Colonic mucosa (tissue), 4 donors: ENCODE measurements at regions not wholly inside any gene's neighbourhood (a gene's known extent, or its start where the extent isn't known, plus 50 kb on each side); places are given as distances from the start of the nearest gene placed in this dataset.

ENCODE experiments used
- DNase-seq: peaks from one replicate; pipeline ENCODE4 v3.0.0-alpha.2; 2020
- H3K27ac ChIP-seq: fragments of 200-600 bp; one replicate; pipeline ENCODE4 v1.8.0; 2021
- H3K27me3 ChIP-seq: fragments of 200-600 bp; one replicate; pipeline ENCODE4 v1.8.0; 2021
- H3K36me3 ChIP-seq: fragments of 200-600 bp; one replicate; pipeline ENCODE4 v1.8.0; 2021
- H3K4me1 ChIP-seq: fragments of 200-600 bp; one replicate; pipeline ENCODE4 v1.8.0; 2021; ENCODE audit warnings: mild to moderate bottlenecking
- H3K4me3 ChIP-seq: fragments of 200-600 bp; one replicate; pipeline ENCODE4 v1.8.0; 2021
- H3K9ac ChIP-seq, 2 donors: one replicate each; pipeline ENCODE4 v1.7.0; 2013; ENCODE audit warnings: control low read depth in 2 of 2, low read depth in 2 of 2, low read length in 2 of 2
- H3K9me3 ChIP-seq: fragments of 200-600 bp; one replicate; pipeline ENCODE4 v1.8.0; 2021
- intact Hi-C: fragments of 100-400 bp; cut with DNase I; formaldehyde crosslinking; loops from one replicate; pipeline ENCODE4 v1.14.1; 2022
- TF ChIP-seq, protein P1 (sequence below): fragments of 200-600 bp; IDR thresholded peaks from one replicate; pipeline ENCODE4 v1.8.0; 2022; ENCODE audit warnings: antibody characterized with exemption, mild to moderate bottlenecking
- donor health status: healthy.
- donor health status: DM: no; HTN: no; CAD: no.
- donor health status: DM: no; HTN: no; CAD: no.

DNA sequence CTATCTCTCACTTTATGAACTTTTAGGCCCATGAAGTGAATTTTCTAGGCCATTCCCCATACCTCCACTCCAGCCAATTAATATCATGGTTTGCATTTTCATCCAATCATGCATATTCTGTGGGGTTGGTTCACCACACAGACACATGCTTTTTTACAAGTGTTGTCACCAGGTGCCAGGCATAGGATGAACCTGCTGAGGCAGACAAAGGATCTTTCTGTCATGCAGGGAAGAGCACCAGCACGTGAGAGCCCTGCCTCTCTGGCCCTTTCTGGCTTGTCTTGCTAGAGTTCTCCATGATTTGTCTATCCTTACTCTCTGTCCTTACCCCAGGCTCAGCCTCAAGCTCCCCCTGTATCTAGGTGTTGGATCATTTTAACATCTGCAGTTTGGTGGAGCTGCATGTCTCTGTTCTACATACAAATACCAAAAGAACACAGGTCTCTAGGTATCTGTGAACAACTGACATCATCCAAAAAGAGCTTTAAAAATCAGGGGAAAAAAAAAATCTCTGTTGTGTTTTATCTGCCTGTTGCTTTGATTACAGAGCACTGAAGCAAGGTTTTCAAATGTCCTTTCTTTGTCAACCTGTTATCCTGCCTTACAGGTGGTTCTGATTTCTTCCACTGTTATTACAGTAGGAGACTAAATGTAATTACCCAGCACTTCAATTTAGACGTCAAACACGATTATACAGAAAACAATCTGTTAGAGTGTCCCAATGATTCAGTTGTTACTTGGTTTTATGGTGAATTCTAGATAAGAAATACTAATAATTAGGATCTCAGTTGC, 58.4 kb upstream of the GRAMD1B start:
- intact Hi-C loops, result no loop called here
- no peak overlapping the region for H3K27ac ChIP-seq
- H3K9ac ChIP-seq, result no peak overlapping the region
- no peaks in the 10 kb centered on the region for H3K36me3 ChIP-seq
- no peak for DNase-seq
- no peak overlapping the region for H3K4me3 ChIP-seq
- no peaks in the 10 kb centered on the region for H3K4me1 ChIP-seq
- no peaks in the 10 kb centered on the region for H3K9me3 ChIP-seq
- H3K27me3 ChIP-seq, result no peaks in the 10 kb centered on the region
- TF ChIP-seq, protein P1, sequence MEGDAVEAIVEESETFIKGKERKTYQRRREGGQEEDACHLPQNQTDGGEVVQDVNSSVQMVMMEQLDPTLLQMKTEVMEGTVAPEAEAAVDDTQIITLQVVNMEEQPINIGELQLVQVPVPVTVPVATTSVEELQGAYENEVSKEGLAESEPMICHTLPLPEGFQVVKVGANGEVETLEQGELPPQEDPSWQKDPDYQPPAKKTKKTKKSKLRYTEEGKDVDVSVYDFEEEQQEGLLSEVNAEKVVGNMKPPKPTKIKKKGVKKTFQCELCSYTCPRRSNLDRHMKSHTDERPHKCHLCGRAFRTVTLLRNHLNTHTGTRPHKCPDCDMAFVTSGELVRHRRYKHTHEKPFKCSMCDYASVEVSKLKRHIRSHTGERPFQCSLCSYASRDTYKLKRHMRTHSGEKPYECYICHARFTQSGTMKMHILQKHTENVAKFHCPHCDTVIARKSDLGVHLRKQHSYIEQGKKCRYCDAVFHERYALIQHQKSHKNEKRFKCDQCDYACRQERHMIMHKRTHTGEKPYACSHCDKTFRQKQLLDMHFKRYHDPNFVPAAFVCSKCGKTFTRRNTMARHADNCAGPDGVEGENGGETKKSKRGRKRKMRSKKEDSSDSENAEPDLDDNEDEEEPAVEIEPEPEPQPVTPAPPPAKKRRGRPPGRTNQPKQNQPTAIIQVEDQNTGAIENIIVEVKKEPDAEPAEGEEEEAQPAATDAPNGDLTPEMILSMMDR, result no peak

- Histone ChIP-seq H3K36me3 (no peaks in the 10 kb centered on the region), H3K4me1 (no peaks in the 10 kb centered on the region), H3K27me3 (no peaks in the 10 kb centered on the region), H3K9me3 (no peaks in the 10 kb centered on the region), H3K9ac (no peak overlapping the region), H3K4me3 (no peak overlapping the region), H3K27ac (no peak overlapping the region)
- intact Hi-C loops, result no loop called here
- TF ChIP-seq, protein P1, result no peak
- DNase-seq, result no peak
Observed at GRCh38 chr11:123366924-123367323, 63.1 kb upstream of the GRAMD1B start.

GRCh38 chr11:123365955-123366354, 64.1 kb upstream of the GRAMD1B start:
- intact Hi-C loops, result no loop called here
- Histone ChIP-seq H3K27me3 (no peaks in the 10 kb centered on the region), H3K36me3 (no peaks in the 10 kb centered on the region), H3K9me3 (no peaks in the 10 kb centered on the region), H3K27ac (no peak overlapping the region), H3K4me1 (no peaks in the 10 kb centered on the region), H3K4me3 (no peak overlapping the region), H3K9ac (no peak overlapping the region)
- TF ChIP-seq, protein P1, result no peak
- no peak for DNase-seq

- H3K27ac ChIP-seq, result no peak overlapping the region
- no peak for DNase-seq
- H3K9ac ChIP-seq, result no peak overlapping the region
- no peaks in the 10 kb centered on the region for H3K27me3 ChIP-seq
- TF ChIP-seq, protein P1, result no peak
- no peaks in the 10 kb centered on the region for H3K9me3 ChIP-seq
- H3K36me3 ChIP-seq, result no peaks in the 10 kb centered on the region
- H3K4me3 ChIP-seq, result no peak overlapping the region
- no peaks in the 10 kb centered on the region for H3K4me1 ChIP-seq
- intact Hi-C loops, result no loop called here
Observed at GRCh38 chr11:123364080-123364479, 66.0 kb upstream of the GRAMD1B start.

- TF ChIP-seq, protein P1, result no peak
- peaks cover 4% of the 10 kb centered on the region for H3K27me3 ChIP-seq
- no peaks in the 10 kb centered on the region for H3K4me1 ChIP-seq
- DNase-seq, result no peak
- H3K27ac ChIP-seq, result no peak overlapping the region
- no peaks in the 10 kb centered on the region for H3K36me3 ChIP-seq
- no peak overlapping the region for H3K4me3 ChIP-seq
- H3K9me3 ChIP-seq, result no peaks in the 10 kb centered on the region
- intact Hi-C loops, result no loop called here
- no peak overlapping the region for H3K9ac ChIP-seq
Observed at GRCh38 chr11:123363556-123363955, 66.5 kb upstream of the GRAMD1B start.
